ENCODE measurements at regions not wholly inside any gene's neighbourhood (a gene's known extent, or its start where the extent isn't known, plus 50 kb on each side); places are given as distances from the start of the nearest gene placed in this dataset.

DNA sequence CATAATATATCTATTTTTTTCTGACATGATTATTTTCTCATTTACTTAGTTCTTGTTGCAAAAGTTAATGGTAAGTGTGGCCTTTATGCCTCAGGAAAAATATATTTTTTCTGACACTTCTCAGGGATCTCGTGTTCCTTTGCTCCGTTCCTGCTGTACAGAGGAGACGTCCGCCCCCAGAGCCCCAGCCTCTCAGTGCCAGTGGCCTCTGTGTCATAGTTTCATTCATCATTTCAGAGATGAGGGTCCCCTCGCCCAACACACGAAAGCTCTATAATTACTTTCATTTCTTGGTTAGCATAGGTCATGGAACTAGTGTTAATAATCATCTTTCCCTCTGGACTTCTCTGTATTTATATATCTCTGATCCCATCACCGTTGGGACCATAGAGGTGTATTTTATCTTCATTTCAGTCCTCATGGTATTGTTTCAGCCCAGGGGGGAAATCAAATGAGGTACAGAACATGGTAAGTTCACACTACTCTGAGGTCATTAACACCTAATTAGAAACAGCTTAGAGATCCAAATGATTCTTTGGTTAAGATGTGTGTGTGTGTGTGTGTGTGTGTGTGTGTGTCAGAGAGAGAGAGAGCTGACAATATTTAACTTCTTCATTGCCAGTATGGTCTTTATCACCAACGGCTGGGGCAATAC, 631.1 kb upstream of the TENM3 start:
- no peak for DNase-seq (ENCODE audit: low read depth)
- TF ChIP-seq, protein P1, sequence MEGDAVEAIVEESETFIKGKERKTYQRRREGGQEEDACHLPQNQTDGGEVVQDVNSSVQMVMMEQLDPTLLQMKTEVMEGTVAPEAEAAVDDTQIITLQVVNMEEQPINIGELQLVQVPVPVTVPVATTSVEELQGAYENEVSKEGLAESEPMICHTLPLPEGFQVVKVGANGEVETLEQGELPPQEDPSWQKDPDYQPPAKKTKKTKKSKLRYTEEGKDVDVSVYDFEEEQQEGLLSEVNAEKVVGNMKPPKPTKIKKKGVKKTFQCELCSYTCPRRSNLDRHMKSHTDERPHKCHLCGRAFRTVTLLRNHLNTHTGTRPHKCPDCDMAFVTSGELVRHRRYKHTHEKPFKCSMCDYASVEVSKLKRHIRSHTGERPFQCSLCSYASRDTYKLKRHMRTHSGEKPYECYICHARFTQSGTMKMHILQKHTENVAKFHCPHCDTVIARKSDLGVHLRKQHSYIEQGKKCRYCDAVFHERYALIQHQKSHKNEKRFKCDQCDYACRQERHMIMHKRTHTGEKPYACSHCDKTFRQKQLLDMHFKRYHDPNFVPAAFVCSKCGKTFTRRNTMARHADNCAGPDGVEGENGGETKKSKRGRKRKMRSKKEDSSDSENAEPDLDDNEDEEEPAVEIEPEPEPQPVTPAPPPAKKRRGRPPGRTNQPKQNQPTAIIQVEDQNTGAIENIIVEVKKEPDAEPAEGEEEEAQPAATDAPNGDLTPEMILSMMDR (IDR thresholded peaks at IDR 0.05; ENCODE audit: control insufficient read depth, extremely low read depth, insufficient read depth), result no peak

DNA sequence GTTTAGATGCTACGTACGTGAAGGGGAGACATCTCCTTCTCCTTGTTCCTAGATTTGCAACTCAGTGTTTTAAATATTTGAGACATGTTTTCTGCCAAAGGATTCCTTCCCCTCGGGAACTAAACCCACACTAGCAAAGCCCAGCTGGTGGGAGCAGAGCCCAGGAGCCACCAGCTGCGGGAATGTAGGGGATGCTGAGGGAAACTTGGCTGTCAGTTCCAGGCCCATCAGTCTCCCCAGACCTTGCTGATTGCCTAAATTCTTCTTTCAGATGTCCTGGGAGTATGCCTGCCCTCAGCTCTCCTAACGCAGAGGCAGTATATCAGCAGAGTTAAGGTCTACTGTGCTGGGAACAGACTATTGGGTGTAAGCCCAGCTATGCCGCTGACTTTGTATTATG, 630.0 kb upstream of the TENM3 start:
- no peak overlapping the region for H3K4me3 ChIP-seq (ENCODE audit: low read depth, low read length)
- DNase-seq (ENCODE audit: low read depth), result no peak
- TF ChIP-seq, protein P1 (IDR thresholded peaks at IDR 0.05; ENCODE audit: control insufficient read depth, extremely low read depth, insufficient read depth), result no peak

More for the DNA sequence above, 631.1 kb upstream of the TENM3 start:
- H3K4me3 ChIP-seq (ENCODE audit: low read depth, low read length), result no peak overlapping the region

DNA sequence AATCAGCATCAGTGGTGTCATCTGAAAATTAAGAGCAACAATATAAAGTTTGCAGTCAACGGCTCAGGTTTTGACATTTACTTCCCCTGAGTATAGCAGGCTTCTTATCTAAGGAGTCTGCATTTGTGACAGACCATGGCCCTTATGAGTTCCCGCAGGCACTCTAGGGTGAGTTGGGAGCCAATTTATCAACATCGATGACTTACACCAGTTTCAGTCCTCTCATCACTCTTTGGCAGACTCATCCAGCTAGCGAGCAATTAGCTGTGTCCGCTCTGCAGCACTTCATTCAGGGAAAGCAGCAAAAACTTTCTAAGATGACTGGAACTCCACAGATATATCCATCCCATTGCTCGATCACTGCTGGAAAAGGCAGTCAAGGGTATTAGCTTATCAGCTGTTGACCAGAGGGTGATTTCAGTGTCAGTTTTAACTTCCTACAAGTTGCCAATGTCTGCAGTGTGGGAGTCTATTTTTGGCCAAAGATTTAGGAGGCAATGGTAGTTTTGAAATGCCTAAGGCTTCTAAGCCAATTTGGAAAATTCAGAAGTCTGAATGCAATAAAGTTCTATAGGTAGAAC, 625.1 kb upstream of the TENM3 start:
- no peak for DNase-seq (ENCODE audit: low read depth)
- H3K4me3 ChIP-seq (ENCODE audit: low read depth, low read length), result no peak overlapping the region
- TF ChIP-seq, protein P1 (IDR thresholded peaks at IDR 0.05; ENCODE audit: control insufficient read depth, extremely low read depth, insufficient read depth), result no peak

DNA sequence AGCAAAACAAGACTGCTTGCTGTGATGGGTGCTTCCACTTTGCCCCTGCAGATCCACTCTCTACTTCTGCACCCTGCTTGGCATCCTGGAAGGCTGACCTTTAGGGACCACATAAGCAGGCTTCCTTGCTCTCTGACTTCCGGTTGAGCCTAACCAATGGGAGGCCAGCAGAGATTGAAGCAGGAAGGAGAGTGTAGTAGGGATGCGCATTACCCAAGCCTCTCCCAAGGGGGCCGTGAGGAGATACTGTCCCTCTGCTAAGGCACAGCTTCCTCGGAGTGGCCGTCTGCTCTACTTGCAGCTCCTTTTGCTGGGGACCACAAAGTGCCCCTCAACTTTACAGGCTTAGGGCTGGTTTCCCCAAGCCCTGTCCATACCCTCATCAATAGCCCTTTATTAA, 624.3 kb upstream of the TENM3 start:
- no peak for DNase-seq (ENCODE audit: low read depth)
- TF ChIP-seq, protein P1 (IDR thresholded peaks at IDR 0.05; ENCODE audit: control insufficient read depth, extremely low read depth, insufficient read depth), result no peak
- H3K4me3 ChIP-seq (ENCODE audit: low read depth, low read length), result no peak overlapping the region

DNA sequence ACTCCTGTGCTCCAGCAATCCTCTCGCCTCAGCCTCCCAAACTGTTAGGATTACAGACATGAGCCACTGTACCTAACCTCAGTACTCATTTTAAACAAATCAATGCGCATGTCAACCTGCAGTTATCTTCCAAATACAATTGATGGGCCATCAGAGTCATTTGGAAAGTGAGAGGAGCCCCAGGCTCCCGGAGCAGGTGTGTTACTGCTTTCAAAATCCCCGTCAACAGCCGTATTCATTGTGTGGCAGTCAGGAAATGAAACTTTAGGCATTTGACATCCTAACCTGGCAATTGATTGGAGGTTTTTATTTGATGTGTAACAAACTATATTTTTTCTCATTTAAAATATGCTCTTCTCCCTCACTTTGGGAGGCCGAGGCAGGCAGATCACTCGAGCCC, 623.6 kb upstream of the TENM3 start:
- no peak overlapping the region for H3K4me3 ChIP-seq (ENCODE audit: low read depth, low read length)
- TF ChIP-seq, protein P1 (IDR thresholded peaks at IDR 0.05; ENCODE audit: control insufficient read depth, extremely low read depth, insufficient read depth), result no peak
- DNase-seq (ENCODE audit: low read depth), result no peak

DNA sequence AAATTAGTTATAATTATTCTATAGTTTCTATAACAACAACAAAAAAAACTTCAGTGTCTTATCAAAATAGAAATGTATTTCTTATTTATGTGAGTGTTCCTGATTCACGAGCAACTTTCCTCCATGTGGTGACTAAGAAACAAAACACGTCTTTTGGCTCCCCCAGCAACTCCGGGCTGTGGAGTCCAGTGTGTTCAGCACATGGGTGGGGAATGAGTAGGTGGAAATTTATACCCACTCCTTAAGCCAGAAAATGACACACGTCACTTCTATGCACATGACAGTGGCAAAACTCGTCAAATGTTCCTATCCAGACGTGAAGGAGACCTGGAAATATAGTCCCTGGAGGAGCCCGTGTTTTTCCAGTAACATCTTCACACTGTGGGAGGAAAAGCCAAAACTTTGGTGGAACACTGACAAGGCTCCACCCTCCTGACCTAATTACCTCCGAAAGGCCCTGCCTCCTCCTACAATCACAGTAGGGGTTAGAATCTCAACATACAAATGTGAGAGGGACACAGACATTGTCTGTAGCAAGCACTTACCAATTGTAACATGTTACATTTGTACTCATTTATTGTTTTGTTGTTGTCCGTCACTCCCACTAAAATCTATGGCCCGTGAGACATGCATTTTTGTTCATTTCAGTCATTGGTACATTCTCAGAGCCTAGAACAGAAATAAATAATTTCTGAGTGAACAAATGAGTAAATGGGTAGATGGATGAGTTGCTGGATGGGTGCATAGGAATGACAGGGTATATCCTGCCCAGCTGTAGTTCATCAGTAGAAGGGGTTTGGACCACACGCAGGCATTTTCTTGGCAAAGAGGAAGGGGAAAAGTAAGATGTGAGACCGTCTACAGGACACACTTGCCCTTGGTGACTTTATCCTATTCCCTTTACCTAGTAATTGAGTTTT, 605.8 kb upstream of the TENM3 start:
- TF ChIP-seq, protein P1 (IDR thresholded peaks at IDR 0.05; ENCODE audit: control insufficient read depth, extremely low read depth, insufficient read depth), result no peak
- no peak overlapping the region for H3K4me3 ChIP-seq (ENCODE audit: low read depth, low read length)
- no peak for DNase-seq (ENCODE audit: low read depth)

Measured in LNCaP clone FGC (cell line).